ENCODE measurements at regions not wholly inside any gene's neighbourhood (a gene's known extent, or its start where the extent isn't known, plus 50 kb on each side); places are given as distances from the start of the nearest gene placed in this dataset.
"Not testable (repeated sequence)": the region's sequence is repeated elsewhere in the genome, so short reads cannot be mapped to it uniquely, and the experiment has no call there.

DNA sequence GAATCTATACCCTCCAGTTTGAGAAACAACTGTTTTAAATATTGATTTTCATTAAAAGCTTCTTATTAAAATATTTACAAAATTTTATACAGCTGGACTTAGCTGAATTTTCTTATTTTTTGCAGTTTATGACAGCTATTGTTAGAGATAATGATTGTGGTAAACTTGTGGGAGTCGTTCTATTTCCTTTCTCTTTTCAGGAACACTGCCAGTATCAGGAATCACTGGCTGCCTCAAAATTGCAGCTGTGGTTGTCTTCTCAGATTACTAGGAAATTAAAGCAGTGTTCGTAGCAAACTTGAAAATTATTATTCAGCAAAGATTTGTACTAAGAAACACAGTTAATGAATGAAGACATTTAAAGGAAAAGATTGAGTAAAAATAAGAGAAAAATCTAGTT is 311.0 kb downstream of the CENPW start:
- no peak for ATAC-seq (replicated peaks)
- H3K36me3 Mint-ChIP-seq (ENCODE audit: low read depth), result no peaks in the 10 kb centered on the region
- no peaks in the 10 kb centered on the region for H3K27me3 Mint-ChIP-seq
- peaks cover 6% of the 10 kb centered on the region for H3K9me3 Mint-ChIP-seq
- no peak overlapping the region for H3K4me3 Mint-ChIP-seq
- no peak overlapping the region for H3K27ac Mint-ChIP-seq
- H3K4me1 Mint-ChIP-seq, result no peaks in the 10 kb centered on the region

DNA sequence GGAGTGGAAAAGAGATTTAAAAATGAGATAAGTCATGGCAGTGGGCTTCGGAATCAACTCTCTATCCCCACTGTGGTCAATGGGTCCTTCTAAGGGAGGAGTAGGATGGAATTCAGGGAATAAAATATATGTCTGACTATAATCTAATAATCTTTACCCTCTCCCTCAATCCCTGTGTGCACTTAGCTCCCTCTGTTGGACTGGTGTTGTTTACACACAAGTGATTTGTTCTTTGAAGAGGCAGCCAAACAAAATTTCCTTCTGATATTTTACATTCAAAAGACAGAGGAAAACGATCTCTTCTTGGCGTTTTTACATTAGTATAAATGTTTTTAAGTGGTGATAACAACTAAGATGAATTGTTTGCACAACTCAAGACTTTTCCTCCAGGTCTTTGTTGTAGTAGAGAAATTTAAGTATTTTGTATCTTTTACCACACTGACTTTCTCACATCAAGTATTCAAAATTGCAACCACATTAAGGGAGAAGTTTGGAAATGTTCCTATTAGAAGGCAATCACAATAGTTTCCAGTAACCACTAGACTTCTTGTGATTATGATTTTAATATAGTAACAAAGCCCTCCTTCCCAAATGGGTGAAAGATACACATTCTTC is 317.8 kb downstream of the CENPW start:
- Mint-ChIP-seq H3K27ac (no peak overlapping the region), H3K27me3 (no peaks in the 10 kb centered on the region), H3K36me3 (ENCODE audit: low read depth) (no peaks in the 10 kb centered on the region), H3K9me3 (peaks cover 6% of the 10 kb centered on the region), H3K4me3 (no peak overlapping the region), H3K4me1 (no peaks in the 10 kb centered on the region)
- ATAC-seq (replicated peaks), result no peak

DNA sequence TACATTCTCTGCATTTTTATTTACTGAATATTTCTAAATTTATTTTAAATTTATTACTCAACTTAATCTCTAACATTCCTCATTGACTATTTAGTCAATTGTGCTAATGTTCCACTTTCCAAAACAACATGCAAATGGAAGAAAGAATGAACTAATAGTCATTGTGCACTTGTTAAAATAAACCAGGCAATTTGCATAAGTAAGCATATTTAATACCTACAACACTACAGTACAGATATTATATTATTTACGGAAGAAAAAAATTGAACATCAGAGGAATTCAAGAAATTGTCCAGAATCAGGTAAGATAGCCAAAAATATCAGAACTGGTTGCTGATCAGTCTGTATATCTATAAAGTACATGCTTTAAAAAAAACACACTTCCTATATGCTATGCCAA is 320.5 kb downstream of the CENPW start:
- no peak for ATAC-seq (replicated peaks)

DNA sequence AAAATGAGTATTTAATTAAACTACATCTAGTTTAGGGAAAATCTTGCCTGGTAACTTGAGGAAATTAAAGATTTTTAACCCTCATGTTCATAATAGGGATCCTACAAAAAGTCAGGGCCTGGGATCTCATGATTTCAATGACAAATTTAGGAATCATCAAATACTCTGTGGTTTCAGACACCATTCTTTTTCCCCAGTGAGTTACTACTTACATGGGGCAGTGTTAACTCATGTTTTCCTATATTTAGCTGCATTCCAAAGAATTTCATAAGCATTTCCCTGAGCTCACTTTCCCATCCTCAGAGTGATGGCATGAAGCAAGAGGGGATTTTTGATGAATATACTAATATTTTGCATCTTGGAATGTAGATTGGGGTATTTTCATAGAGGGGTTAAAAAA is 321.7 kb downstream of the CENPW start:
- H3K27ac Mint-ChIP-seq, result no peak overlapping the region
- no peak overlapping the region for H3K4me3 Mint-ChIP-seq
- no peaks in the 10 kb centered on the region for H3K36me3 Mint-ChIP-seq (ENCODE audit: low read depth)
- no peaks in the 10 kb centered on the region for H3K4me1 Mint-ChIP-seq
- no peak for ATAC-seq (replicated peaks)
- no peaks in the 10 kb centered on the region for H3K9me3 Mint-ChIP-seq
- H3K27me3 Mint-ChIP-seq, result no peaks in the 10 kb centered on the region

More for the DNA sequence above, 320.5 kb downstream of the CENPW start:
- no peaks in the 10 kb centered on the region for H3K36me3 Mint-ChIP-seq (ENCODE audit: low read depth)
- no peaks in the 10 kb centered on the region for H3K27me3 Mint-ChIP-seq
- no peak overlapping the region for H3K27ac Mint-ChIP-seq
- H3K9me3 Mint-ChIP-seq, result no peaks in the 10 kb centered on the region
- no peak overlapping the region for H3K4me3 Mint-ChIP-seq
- H3K4me1 Mint-ChIP-seq, result no peaks in the 10 kb centered on the region

DNA sequence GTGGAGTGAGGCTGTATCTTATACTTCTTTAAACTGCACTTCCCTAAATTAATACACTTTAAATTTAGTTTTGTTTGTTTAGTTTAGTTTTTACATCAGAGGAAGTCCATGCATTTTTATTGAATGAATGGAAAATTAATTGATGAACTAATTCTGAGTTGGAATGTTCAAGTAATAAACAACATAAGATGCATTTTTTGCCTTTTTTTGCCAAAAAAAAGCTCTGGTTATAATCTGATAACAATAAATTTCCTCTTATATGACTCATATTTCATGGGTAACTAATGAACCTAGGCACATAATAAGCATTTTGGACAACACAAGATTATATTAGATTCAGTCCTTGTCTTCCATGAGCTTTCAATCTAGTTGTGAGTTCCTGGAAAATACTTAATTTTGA is 323.1 kb downstream of the CENPW start:
- Mint-ChIP-seq H3K27ac (no peak overlapping the region), H3K4me1 (no peaks in the 10 kb centered on the region), H3K9me3 (no peaks in the 10 kb centered on the region), H3K27me3 (peaks cover under 1% of the 10 kb centered on the region), H3K36me3 (ENCODE audit: low read depth) (no peaks in the 10 kb centered on the region), H3K4me3 (no peak overlapping the region)
- ATAC-seq (replicated peaks), result no peak

DNA sequence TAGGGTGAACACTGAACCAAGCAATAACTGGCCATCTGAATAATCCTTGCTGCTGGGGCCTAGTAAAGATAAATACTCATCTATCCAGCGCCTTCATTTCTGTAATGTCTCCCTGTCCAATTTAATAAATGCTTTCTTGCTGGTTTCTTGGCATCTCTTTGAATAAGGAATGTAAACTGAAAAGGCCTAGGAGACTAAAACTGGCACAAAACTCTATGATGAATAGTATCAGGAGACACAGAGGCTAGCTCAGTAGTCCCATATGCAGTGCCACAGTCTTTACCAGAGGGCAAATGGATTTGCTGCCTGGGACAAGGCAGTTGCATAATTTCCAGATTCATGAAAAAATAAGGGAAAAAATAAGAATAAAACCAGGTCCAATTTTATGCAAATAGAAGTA is 324.4 kb downstream of the CENPW start:
- H3K27ac Mint-ChIP-seq, result no peak overlapping the region
- H3K4me3 Mint-ChIP-seq, result no peak overlapping the region
- H3K36me3 Mint-ChIP-seq (ENCODE audit: low read depth), result no peaks in the 10 kb centered on the region

DNA sequence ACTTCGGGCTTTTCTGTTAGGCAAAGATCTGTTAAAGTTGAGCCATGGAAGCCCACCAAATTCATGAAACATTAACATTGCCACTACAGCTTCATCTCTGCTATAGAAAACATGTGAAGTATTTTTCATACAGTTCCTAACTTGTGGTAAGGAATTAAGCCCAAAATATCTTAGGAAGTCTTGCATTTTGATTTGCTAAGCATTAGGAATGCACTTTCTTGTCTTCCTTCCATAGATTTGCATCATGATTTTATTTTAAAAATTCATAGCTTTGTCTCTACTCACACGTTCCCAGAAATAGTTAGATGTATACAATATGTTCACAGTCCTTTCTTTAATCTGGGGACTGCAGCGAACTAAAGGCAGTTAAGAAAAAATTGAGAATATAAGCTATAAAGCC is 325.6 kb downstream of the CENPW start:
- H3K4me3 Mint-ChIP-seq, result no peak overlapping the region
- no peak for ATAC-seq (replicated peaks)
- H3K4me1 Mint-ChIP-seq, result no peaks in the 10 kb centered on the region
- H3K9me3 Mint-ChIP-seq, result no peaks in the 10 kb centered on the region
- H3K27me3 Mint-ChIP-seq, result peaks cover 3% of the 10 kb centered on the region
- no peaks in the 10 kb centered on the region for H3K36me3 Mint-ChIP-seq (ENCODE audit: low read depth)
- H3K27ac Mint-ChIP-seq, result no peak overlapping the region

More for the DNA sequence above, 324.4 kb downstream of the CENPW start:
- Mint-ChIP-seq H3K9me3 (no peaks in the 10 kb centered on the region), H3K4me1 (no peaks in the 10 kb centered on the region), H3K27me3 (peaks cover 3% of the 10 kb centered on the region)
- ATAC-seq (replicated peaks), result no peak

DNA sequence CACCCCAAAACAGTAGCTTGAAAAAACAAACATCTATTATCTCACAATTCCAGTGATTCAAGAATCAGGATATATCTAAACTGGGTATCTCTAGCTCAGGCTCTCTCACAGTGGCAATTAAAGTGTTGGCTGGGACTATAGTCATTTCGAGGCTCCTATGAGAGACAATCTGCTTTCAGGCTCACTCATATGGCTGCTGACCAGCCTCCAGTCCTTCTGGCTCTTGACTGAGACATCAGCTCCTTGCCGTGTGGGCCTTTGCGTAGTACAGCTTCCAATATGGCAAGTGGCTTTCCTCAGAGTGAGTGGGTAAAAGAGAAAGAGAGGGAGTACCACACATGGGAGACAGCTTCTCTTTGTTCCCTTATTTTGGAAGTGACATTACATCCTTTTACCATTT is 327.2 kb downstream of the CENPW start:
- no peaks in the 10 kb centered on the region for H3K4me1 Mint-ChIP-seq
- H3K9me3 Mint-ChIP-seq, result no peaks in the 10 kb centered on the region
- no peak overlapping the region for H3K27ac Mint-ChIP-seq
- H3K36me3 Mint-ChIP-seq (ENCODE audit: low read depth), result no peaks in the 10 kb centered on the region
- peaks cover 3% of the 10 kb centered on the region for H3K27me3 Mint-ChIP-seq
- ATAC-seq (replicated peaks), result no peak
- no peak overlapping the region for H3K4me3 Mint-ChIP-seq

DNA sequence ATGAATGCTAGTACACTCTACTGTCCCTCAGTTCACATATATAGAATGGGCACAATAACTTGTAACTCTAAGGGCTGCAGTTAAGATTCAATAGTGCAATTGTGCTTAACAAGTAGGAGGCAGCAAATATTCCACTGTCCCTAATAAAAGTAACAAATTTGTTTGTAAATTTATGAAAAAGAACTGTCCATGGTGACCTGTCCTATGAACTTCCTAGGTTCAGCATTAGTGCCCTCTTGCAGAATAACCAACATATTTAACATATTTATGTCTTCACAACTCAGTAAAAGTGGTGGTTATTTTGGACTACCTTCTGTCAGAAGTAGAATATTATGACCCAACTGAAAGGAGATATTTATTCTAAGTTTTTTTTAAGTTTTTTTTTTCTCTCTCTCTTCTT is 327.8 kb downstream of the CENPW start:
- H3K4me3 Mint-ChIP-seq, result no peak overlapping the region
- no peak for ATAC-seq (replicated peaks)
- H3K9me3 Mint-ChIP-seq, result no peaks in the 10 kb centered on the region
- peaks cover 3% of the 10 kb centered on the region for H3K27me3 Mint-ChIP-seq
- no peak overlapping the region for H3K27ac Mint-ChIP-seq
- H3K36me3 Mint-ChIP-seq (ENCODE audit: low read depth), result no peaks in the 10 kb centered on the region
- H3K4me1 Mint-ChIP-seq, result no peaks in the 10 kb centered on the region

DNA sequence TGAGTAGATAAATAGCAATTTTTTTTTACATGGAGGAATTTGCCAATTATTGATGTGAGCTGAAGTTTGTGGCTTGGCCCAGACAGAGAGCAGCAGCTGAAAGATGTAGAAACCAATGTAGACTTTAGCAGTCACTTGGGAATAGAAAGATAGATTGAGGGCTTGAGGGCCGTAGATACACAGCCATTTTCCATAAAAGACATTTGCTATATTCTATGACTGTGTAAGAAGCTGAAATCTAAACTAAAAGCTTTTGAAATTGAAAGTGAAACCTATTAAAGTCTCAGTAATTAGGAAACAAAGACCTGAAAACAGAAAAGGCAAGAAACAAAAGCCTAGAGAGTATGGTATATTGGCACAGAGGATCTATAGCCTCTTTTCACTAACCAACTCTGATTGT is 332.7 kb downstream of the CENPW start:
- no peak overlapping the region for H3K4me3 Mint-ChIP-seq
- H3K9me3 Mint-ChIP-seq, result no peaks in the 10 kb centered on the region
- H3K27ac Mint-ChIP-seq, result no peak overlapping the region
- H3K4me1 Mint-ChIP-seq, result no peaks in the 10 kb centered on the region
- no peak for ATAC-seq (replicated peaks)
- H3K36me3 Mint-ChIP-seq (ENCODE audit: low read depth), result no peaks in the 10 kb centered on the region
- H3K27me3 Mint-ChIP-seq, result peaks cover 3% of the 10 kb centered on the region

DNA sequence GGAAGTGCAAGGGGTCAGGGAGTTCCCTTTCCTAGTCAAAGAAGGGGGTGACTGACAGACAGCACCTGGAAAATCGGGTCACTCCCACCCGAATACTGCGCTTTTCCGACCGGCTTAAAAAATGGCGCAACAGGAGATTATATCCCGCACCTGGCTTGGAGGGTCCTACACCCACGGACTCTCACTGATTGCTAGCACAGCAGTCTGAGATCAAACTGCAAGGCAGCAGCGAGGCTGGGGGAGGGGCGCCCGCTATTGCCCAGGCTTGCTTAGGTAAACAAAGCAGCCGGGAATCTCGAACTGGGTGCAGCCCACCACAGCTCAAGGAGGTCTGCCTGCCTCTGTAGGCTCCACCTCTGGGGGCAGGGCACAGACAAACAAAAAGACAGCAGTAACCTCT is 333.8 kb downstream of the CENPW start:
- H3K27me3 Mint-ChIP-seq; H3K27ac Mint-ChIP-seq; H3K4me1 Mint-ChIP-seq; H3K36me3 Mint-ChIP-seq (ENCODE audit: low read depth); H3K9me3 Mint-ChIP-seq; ATAC-seq (replicated peaks); H3K4me3 Mint-ChIP-seq: not testable (repeated sequence)

DNA sequence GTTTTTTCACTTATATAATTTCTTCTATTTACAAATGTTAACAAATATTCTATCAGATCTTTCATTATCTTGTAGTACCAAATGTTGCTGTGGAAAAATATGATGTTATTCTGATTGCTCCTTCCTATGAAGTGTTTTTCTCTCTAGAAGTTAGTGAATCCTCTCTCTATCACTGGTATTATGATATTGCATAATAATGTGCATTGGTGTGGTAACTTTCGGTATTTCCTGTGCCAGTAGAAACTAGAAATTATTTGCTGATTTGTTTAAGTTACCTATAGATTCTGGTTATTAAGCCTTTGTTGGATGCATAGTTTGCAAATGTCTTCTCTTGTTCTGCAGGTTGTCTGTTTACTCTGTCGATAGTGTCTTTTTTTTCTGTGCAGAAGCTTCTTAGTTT is 342.5 kb downstream of the CENPW start:
- no peak overlapping the region for H3K4me3 Mint-ChIP-seq
- H3K27ac Mint-ChIP-seq, result no peak overlapping the region
- no peaks in the 10 kb centered on the region for H3K4me1 Mint-ChIP-seq
- no peaks in the 10 kb centered on the region for H3K36me3 Mint-ChIP-seq (ENCODE audit: low read depth)
- ATAC-seq (replicated peaks), result no peak
- peaks cover 3% of the 10 kb centered on the region for H3K27me3 Mint-ChIP-seq
- H3K9me3 Mint-ChIP-seq, result peaks cover 3% of the 10 kb centered on the region

DNA sequence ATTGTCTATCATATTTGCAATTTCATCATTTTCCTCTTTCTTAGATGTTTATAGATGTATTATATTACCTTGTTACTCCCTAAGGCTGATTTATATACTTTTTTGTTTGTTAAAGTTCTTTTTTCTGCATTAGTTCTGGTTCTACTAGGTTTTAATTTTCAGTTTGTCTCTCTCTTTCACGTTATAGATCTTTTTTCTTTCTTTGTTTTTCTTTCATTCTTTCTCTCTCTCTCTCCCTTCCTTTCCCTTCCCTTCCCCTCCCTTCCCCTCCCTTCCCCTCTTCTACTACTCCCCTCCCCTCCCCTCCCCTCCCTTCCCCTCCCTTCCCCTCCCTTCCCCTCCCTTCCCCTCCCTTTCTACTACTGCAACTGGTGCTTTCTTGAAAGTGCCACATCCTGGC is 345.3 kb downstream of the CENPW start:
- peaks cover 3% of the 10 kb centered on the region for H3K27me3 Mint-ChIP-seq
- H3K4me3 Mint-ChIP-seq, result no peak overlapping the region
- no peak overlapping the region for H3K27ac Mint-ChIP-seq
- peaks cover 12% of the 10 kb centered on the region for H3K9me3 Mint-ChIP-seq
- no peak for ATAC-seq (replicated peaks)
- H3K36me3 Mint-ChIP-seq (ENCODE audit: low read depth), result no peaks in the 10 kb centered on the region
- no peaks in the 10 kb centered on the region for H3K4me1 Mint-ChIP-seq

DNA sequence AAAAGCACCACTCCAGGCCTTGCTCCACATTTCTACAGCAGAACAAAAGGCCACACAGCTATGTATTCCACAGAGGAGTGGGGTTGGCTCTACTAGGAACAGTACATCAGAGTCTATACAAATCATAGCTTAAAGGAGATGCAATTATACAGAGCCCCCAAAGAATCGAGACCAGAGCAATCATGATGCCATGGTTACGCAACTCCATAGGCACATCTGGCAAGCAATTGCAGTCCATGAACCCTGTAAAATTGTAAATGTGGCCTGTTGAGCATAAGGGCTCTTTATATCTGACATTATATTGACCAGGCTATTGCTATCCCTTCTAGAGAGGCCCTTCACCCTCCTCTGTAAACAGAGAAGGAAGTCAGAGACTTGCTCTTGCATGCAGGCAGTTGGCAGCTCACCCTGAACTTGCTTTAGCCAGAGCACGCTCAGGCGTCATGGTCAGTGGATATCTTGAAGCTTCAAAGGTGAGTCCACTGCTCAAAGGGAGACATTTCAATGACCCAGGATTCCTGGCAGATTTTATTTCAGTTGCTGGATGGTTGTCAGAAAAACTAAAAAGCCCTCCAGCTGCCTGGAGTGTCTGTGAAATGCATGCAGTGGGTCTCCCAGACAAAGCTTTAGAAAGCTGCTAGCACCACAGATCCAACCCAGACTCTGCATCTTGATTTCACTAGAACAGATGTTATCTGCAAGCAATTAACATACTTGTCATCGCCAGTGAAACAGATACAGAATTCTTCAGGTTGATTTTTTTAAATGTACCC is 357.2 kb downstream of the CENPW start:
- H3K9me3 Mint-ChIP-seq, result no peaks in the 10 kb centered on the region
- H3K27ac Mint-ChIP-seq, result no peak overlapping the region
- no peaks in the 10 kb centered on the region for H3K36me3 Mint-ChIP-seq (ENCODE audit: low read depth)
- no peak for ATAC-seq (replicated peaks)
- H3K4me1 Mint-ChIP-seq, result no peaks in the 10 kb centered on the region
- H3K27me3 Mint-ChIP-seq, result no peaks in the 10 kb centered on the region
- no peak overlapping the region for H3K4me3 Mint-ChIP-seq

DNA sequence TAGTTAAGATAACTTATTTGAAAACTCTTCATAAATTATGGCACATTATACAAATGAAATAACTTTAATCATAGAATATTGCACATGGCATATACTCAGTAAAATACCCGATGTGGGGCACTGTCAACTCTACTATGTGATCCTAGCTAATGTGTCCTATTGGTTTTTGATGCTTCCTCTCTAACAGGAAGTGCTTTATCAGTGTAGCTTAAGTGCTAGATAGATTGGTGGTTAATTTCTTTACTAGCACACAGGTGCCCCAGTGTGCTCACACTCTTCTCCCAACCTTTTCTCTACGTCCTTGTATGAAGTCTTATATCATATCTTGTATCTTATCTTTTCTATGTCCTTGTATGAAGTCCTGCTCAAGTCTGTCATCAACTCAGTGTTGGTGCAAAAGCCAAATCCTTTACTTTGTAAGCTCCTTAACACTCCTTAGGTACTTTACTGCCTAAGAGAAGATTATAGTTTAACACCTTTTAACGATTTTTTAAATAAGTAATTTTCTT is 358.9 kb downstream of the CENPW start:
- ATAC-seq (replicated peaks), result no peak
- no peak overlapping the region for H3K27ac Mint-ChIP-seq
- no peaks in the 10 kb centered on the region for H3K27me3 Mint-ChIP-seq
- no peak overlapping the region for H3K4me3 Mint-ChIP-seq
- no peaks in the 10 kb centered on the region for H3K9me3 Mint-ChIP-seq
- no peaks in the 10 kb centered on the region for H3K36me3 Mint-ChIP-seq (ENCODE audit: low read depth)
- H3K4me1 Mint-ChIP-seq, result no peaks in the 10 kb centered on the region
